ENCODE measurements at regions not wholly inside any gene's neighbourhood (a gene's known extent, or its start where the extent isn't known, plus 50 kb on each side); places are given as distances from the start of the nearest gene placed in this dataset.

DNA sequence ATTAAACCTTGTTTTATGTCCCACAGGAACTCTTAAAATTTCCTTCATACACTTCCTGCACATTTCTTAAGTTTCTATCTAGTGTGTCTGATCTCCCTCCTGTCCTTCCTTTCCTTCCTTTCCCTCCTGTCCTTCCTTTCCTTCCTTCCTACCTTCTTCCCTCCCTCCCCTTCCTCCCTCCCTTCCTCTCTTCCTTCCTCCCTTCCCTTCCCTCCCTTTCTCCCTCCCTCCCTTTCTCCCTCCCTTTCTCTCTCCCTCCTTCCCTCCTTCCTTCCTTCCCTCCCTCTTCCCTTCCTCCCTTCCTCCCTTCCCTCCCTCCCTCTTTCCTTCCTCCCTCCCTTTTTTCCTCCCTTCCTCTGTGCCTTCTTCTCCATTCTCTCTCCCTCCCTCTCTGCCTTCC lies 414.9 kb downstream of the ENC1 start:
- Mint-ChIP-seq H3K4me3 (no peak overlapping the region), H3K4me1 (peaks cover 0 to 1% of the 10 kb centered on the region in 2 donors), H3K27ac (no peak overlapping the region), H3K27me3 (peaks cover 13 to 20% of the 10 kb centered on the region in 2 donors), H3K36me3 (no peaks in the 10 kb centered on the region), H3K9me3 (peaks cover 4 to 7% of the 10 kb centered on the region in 2 donors)
- ATAC-seq (replicated peaks) (no peak), DNase-seq (no peak)

- H3K27ac Mint-ChIP-seq: no peak overlapping the region
- H3K4me3 Mint-ChIP-seq: no peak overlapping the region
- peaks cover 0 to 2% of the 10 kb centered on the region in 2 donors for H3K36me3 Mint-ChIP-seq
- H3K27me3 Mint-ChIP-seq: peaks cover 13 to 20% of the 10 kb centered on the region in 2 donors
- DNase-seq: no peak
- peaks cover 5 to 8% of the 10 kb centered on the region in 2 donors for H3K9me3 Mint-ChIP-seq
- peaks cover 0 to 1% of the 10 kb centered on the region in 2 donors for H3K4me1 Mint-ChIP-seq
- no peak for ATAC-seq (replicated peaks)
These were observed 416.2 kb downstream of the ENC1 start for GRCh38 chr5:74224331-74224730.

GRCh38 chr5:74222806-74223205 lies 417.7 kb downstream of the ENC1 start:
- Mint-ChIP-seq H3K27me3 (peaks cover 13 to 19% of the 10 kb centered on the region in 2 donors), H3K4me3 (no peak overlapping the region), H3K36me3 (peaks cover 0 to 2% of the 10 kb centered on the region in 2 donors), H3K27ac (no peak overlapping the region), H3K9me3 (peaks cover 10% of the 10 kb centered on the region in 2 donors), H3K4me1 (peaks cover 0 to 1% of the 10 kb centered on the region in 2 donors)
- no peak for ATAC-seq (replicated peaks)
- no peak for DNase-seq

DNA sequence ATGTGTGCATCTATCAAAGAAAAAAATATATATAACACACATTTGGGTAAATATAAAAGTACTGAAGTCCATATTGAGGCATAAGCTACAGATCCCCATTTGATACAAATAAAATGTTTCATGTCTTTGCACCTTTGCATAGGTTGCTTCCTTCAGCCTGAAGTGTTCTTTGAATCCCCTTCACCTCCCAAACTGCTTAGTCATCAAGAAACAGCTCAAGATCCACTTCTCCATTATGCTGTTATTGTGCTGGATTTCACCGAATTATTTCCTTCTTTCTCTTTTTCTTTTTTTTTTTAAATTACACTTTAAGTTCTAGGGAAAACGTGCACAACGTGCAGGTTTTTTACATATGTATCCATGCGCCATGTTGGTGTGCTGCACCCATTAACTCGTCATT lies 419.1 kb downstream of the ENC1 start:
- H3K4me1 Mint-ChIP-seq: peaks cover 0 to 1% of the 10 kb centered on the region in 2 donors
- peaks cover 10% of the 10 kb centered on the region in 2 donors for H3K9me3 Mint-ChIP-seq
- DNase-seq (no peak), ATAC-seq (replicated peaks) (no peak)
- peaks cover 0 to 2% of the 10 kb centered on the region in 2 donors for H3K36me3 Mint-ChIP-seq
- no peak overlapping the region for H3K4me3 Mint-ChIP-seq
- H3K27me3 Mint-ChIP-seq: peaks cover 13 to 19% of the 10 kb centered on the region in 2 donors
- H3K27ac Mint-ChIP-seq: no peak overlapping the region

DNA sequence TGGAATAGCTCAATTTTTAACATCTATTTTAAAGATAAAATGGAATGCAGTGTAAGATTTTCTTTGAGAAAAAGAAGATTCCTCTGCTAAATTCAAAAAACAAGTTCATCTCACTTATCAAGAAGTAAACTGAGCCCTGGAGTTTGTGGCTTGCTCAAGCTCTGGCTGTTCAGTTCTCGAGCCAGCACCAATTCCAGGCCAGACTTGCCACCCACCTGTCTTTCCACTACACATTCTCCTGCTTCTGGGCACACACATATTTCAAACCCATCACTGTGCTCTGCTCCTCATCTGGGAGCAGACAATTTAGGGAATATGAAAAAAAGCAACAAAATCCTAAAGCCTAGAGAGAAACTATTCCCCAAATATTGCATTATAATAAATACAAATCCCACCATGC lies 424.5 kb downstream of the ENC1 start:
- no peak for ATAC-seq (replicated peaks)
- Mint-ChIP-seq H3K27me3 (peaks cover 10 to 16% of the 10 kb centered on the region in 2 donors), H3K9me3 (peaks cover 7% of the 10 kb centered on the region in 2 donors), H3K4me1 (no peaks in the 10 kb centered on the region), H3K4me3 (no peak overlapping the region), H3K36me3 (peaks cover 0 to 2% of the 10 kb centered on the region in 2 donors), H3K27ac (no peak overlapping the region)
- no peak for DNase-seq

DNA sequence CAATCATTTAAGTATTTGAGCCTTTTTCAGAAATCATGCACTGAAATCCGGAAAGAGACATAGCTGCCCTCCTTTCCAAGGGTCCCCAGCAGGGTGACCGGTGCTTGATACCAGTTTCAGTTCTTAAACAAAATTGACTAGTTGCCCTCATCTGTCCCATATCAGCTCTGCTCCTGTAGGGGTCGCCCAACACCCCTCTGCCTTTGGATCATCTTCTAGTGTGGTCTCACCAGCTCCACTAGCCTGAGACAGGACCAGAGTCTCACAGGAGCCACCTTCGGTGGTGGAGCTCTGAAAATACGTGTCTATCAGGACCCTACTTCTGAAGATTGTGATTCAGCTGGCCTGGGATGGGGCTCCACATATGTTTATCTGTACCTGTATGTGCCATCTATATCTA lies 428.2 kb downstream of the ENC1 start:
- Mint-ChIP-seq H3K27ac (no peak overlapping the region), H3K9me3 (no peaks in the 10 kb centered on the region), H3K4me1 (no peaks in the 10 kb centered on the region), H3K27me3 (peaks cover 8 to 16% of the 10 kb centered on the region in 2 donors), H3K4me3 (no peak overlapping the region), H3K36me3 (no peaks in the 10 kb centered on the region)
- DNase-seq (no peak), ATAC-seq (replicated peaks) (peak; percentile 41 to 57)

DNA sequence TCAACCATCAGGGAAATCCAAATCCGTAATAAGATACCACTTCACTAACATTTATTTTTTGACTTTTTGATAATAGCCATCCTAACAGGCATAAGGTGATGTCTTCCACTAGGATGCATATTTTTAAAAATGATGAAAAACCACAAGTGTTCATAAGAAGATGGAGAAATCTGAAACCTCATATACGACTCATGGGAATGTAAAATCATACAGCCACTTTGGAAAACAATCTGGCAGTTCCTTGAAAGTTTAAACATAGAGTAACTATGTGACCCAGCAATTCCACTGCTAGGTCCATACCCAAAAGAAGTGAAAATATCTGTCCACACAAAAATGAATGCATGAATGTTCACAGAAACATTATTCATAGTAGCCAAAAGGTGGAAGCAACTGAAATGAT lies 431.0 kb downstream of the ENC1 start:
- ATAC-seq (replicated peaks): no peak

DNA sequence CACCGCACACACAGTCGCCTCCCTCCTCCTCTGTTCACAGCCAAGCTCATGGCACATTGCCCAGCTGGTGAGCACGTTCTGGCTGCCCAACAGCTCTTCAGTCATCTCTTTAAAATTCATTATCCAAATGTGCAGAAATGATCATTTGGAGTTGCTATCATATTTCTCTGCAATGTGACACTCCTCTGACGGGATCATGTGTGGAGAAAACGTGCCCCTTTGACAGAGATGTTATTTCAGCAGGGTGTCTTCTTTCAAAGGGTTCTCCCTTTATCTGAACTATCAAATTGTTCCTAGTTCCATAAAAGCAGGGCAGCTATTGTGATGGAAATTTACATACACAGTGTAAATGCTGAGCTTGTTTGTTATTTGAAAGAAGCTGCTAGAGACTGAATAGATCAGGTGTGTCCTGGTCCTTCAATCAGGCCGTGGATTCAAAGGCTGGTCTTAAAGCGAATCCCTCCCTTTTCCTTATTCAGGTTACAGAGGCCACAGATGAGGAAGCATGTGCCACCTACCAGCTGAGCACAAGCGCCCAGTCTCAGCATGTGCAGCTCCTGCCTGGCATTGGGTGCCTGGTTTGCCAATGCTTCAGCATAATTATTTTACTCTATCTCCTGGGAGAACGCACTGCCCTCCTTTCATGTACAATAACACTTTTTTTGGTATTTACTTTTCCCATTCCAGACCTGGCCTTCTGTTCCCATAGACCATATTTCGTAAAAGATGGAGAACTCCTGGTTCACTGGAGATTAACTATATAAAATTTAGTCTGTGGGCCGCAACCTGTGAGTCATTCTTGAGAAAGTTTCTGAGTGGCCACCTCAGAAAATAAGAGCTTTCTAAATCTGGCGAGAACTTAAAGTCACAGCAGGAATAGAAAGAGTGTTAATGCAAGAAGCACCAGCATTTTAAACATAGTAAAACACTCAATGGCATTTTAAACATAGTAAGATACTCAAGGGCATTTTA lies 433.7 kb downstream of the ENC1 start:
- Mint-ChIP-seq H3K36me3 (no peaks in the 10 kb centered on the region), H3K9me3 (peaks cover 0 to 2% of the 10 kb centered on the region in 2 donors), H3K4me1 (peaks cover 2 to 3% of the 10 kb centered on the region in 2 donors), H3K27me3 (peaks cover 3 to 11% of the 10 kb centered on the region in 2 donors), H3K27ac (no peak overlapping the region), H3K4me3 (no peak overlapping the region)
- no peak for DNase-seq
- ATAC-seq (replicated peaks): no peak

More for the DNA sequence above, 431.0 kb downstream of the ENC1 start:
- no peak overlapping the region for H3K27ac Mint-ChIP-seq
- H3K4me1 Mint-ChIP-seq: no peaks in the 10 kb centered on the region
- no peak for DNase-seq
- peaks cover 3 to 11% of the 10 kb centered on the region in 2 donors for H3K27me3 Mint-ChIP-seq
- no peaks in the 10 kb centered on the region for H3K36me3 Mint-ChIP-seq
- no peak overlapping the region for H3K4me3 Mint-ChIP-seq
- peaks cover 0 to 2% of the 10 kb centered on the region in 2 donors for H3K9me3 Mint-ChIP-seq

- peaks cover 0 to 2% of the 10 kb centered on the region in 2 donors for H3K9me3 Mint-ChIP-seq
- H3K27ac Mint-ChIP-seq: no peak overlapping the region
- H3K4me3 Mint-ChIP-seq: no peak overlapping the region
These were observed 434.6 kb downstream of the ENC1 start for GRCh38 chr5:74205767-74206578.

DNA sequence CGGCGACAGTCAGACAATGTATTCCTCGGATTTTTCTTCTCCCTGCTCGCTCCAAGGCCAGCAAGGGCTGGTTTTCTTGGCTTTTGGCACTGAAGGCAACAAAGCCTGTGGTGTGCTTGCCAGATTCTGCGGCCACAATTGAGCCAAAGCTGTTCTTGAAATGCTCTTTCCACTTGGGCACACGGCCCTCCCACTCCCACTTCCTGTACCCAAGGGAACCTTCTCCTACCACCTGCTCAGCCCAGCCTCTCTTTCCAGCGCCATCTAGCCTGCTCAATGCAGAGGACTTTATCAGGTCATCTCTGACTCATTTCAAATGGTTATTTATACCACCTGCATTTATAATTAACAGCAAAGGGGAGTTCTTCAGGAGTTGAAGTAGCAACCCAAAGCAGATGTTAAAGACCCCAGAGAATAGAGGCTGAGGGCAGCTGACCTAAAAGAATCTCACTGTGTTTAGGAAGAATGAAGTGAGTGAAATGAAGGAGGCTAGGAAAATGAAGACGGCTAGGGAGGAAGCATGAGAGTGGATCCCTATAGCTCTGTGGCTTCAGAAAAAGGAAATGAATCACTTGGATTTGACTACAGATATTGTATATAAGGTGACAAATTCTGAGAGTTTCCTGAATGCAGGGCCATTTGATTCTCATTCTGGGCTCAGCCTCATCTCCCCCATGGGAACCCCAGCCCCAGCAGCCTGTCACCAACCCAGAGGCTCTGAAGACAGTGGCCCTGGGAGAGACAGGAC lies 439.0 kb downstream of the ENC1 start:
- ATAC-seq (replicated peaks) (peak; percentile 71 to 78), DNase-seq (peak; percentile 17)
- Mint-ChIP-seq H3K27ac (no peak overlapping the region), H3K4me1 (peaks cover 7 to 11% of the 10 kb centered on the region in 2 donors), H3K4me3 (peak overlapping the region in 1 of 2 donors; percentile 14), H3K9me3 (peaks cover 0 to 1% of the 10 kb centered on the region in 2 donors), H3K27me3 (peaks cover 4 to 9% of the 10 kb centered on the region in 2 donors), H3K36me3 (no peaks in the 10 kb centered on the region)

More at GRCh38 chr5:74205767-74206578, 434.6 kb downstream of the ENC1 start:
- Mint-ChIP-seq H3K4me1 (peaks cover 7 to 11% of the 10 kb centered on the region in 2 donors), H3K36me3 (no peaks in the 10 kb centered on the region), H3K27me3 (peaks cover 4 to 11% of the 10 kb centered on the region in 2 donors)
- ATAC-seq (replicated peaks): no peak
- no peak for DNase-seq

GRCh38 chr5:74200560-74200959 lies 440.0 kb downstream of the ENC1 start:
- Mint-ChIP-seq H3K4me1 (peaks cover 10 to 16% of the 10 kb centered on the region in 2 donors), H3K9me3 (no peaks in the 10 kb centered on the region), H3K4me3 (no peak overlapping the region), H3K36me3 (no peaks in the 10 kb centered on the region), H3K27ac (no peak overlapping the region), H3K27me3 (peaks cover 5 to 7% of the 10 kb centered on the region in 2 donors)
- no peak for DNase-seq
- no peak for ATAC-seq (replicated peaks)

DNA sequence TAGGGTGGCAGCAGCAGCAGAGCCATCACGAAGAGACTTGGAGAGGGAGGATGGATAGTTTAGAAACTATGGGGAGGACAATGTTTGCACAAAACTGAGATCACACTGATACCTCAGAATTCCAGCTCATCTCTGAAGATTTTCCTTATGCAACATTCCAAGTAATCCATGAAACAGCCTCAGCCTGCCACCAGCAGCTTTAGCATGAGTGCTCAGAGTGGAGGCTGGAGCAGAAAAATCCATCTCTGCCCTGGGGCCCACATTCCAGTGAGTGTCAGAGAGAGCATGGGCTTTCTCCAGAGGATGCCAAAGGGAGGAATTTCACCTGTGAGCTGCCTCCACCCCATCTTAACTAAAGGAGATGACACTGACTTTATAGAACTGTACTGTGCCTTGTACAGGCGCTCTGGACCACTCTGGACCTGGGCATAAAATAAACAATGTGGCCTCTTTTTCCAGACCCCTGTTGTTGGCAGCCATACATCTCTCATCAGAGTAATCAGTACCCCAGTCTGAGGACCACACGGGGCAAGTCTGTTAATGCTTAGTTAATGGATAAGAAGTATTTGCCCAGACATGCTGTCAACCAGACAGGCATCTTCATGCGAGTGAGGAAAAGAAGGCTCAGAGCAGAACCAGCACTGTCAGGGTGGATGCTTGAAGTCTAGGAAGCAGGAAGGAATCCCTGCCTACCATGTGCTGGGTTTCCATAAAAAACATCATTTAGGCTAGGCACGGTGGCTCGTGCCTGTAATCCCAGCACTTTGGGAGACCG lies 440.9 kb downstream of the ENC1 start:
- H3K9me3 Mint-ChIP-seq: no peaks in the 10 kb centered on the region
- peaks cover 0 to 8% of the 10 kb centered on the region in 2 donors for H3K27me3 Mint-ChIP-seq
- peaks cover 10 to 17% of the 10 kb centered on the region in 2 donors for H3K4me1 Mint-ChIP-seq
- H3K27ac Mint-ChIP-seq: no peak overlapping the region
- DNase-seq (no peak), ATAC-seq (replicated peaks) (no peak)
- H3K36me3 Mint-ChIP-seq: no peaks in the 10 kb centered on the region
- no peak overlapping the region for H3K4me3 Mint-ChIP-seq

- ATAC-seq (replicated peaks) (peak; percentile 25 to 30), DNase-seq (no peak)
- peaks cover 0 to 2% of the 10 kb centered on the region in 2 donors for H3K9me3 Mint-ChIP-seq
- no peak overlapping the region for H3K4me3 Mint-ChIP-seq
- no peak overlapping the region for H3K27ac Mint-ChIP-seq
- peaks cover 0 to 11% of the 10 kb centered on the region in 2 donors for H3K27me3 Mint-ChIP-seq
- no peaks in the 10 kb centered on the region for H3K36me3 Mint-ChIP-seq
- peaks cover 10 to 17% of the 10 kb centered on the region in 2 donors for H3K4me1 Mint-ChIP-seq
These were observed 441.5 kb downstream of the ENC1 start for GRCh38 chr5:74199005-74199404.
